Activated T-cell treated with anti-CD3 and anti-CD28 coated beads for 24 hours (primary cell): ENCODE measurements at regions not wholly inside any gene's neighbourhood (a gene's known extent, or its start where the extent isn't known, plus 50 kb on each side); places are given as distances from the start of the nearest gene placed in this dataset.

ENCODE experiments used
- DNase-seq: peaks from one replicate; pipeline ENCODE4 v3.0.0-alpha.2; 2020; ENCODE audit warnings: low read depth

DNA sequence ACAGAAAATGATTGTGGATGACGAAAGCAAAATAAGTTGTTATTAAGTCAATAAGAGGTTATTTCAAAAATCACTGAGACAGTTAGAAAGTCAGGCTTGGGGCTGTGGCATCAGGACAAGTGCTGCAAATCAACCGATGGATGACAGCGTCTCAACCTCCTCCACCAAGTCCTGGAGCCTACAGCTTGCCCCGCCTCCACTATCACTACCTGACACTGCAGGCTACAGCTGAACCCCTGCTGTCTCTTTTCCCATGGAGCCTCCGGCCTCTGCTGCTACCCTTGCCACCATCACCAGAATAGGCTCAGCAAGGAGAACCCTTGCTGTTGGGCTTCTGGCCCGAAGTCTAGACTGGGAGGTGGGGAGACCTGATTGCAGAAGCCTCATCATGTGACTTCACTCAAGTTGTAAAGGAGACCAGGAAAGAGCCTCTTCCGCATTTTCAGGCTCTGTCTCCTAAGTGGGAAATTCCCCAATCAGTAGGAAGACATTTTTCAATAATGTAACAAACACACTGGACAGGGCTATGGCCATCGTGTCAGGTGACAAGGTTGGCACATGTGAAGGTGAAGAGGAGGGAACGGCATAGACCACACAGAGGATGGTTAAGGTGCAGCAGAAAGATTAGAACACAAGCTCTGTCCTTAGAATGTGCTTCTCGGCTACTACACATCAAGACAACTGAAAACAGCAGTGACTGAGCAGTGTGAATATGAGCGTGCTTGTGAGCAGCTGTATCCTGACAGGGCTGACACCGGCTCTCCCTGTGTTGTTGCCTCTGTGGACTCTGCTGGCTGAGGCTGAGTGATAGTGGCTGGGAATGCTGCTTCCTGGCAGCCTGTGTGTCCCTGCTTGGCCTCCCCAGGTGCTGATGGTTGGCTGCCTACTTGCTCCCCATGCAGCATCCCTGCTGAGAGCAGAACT lies 660.7 kb downstream of the PTPRU start:
- DNase-seq = no peak

DNA sequence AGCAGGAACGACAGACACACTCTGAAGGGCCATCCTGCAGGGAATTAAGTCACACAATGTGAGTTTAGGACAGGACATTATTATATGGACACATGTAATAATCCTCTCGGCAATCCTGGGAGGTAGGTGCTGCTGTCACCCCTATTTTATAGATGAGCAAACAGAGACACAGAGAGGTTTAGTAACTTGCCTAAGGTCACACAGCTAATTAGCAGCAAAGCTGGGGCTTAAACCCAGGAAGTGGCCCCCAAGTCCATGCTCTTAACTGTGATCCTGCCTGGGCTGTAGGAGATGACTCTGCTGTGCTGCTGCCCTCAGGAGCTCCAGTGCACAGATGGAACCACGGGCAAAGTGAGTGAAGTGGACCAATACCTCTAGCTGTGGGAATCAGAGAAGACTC lies 660.0 kb downstream of the PTPRU start:
- no peak for DNase-seq

GRCh38 chr1:29895201-29895600 lies 658.9 kb downstream of the PTPRU start:
- no peak for DNase-seq

- DNase-seq = no peak
Observed at GRCh38 chr1:29894311-29894710, 658.0 kb downstream of the PTPRU start.

DNA sequence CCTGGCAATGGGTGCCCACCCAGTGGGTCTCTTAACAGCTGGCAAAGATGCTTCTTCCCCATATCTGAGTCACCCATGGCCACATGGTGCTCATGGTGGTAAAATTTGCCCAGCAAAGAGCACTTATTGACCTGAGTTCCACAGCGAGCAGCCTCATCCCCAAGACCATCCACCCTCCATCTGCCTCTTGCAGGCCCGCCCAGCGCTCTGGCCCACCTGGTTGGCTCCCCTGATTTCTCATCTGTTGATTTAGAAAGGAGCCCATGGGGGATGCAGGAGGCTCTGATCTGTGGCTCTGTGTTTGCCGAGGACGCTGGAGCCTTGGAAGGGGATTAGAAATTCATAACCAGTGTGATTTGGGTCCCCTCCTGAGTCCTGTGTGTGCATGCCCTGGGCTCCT lies 657.5 kb downstream of the PTPRU start:
- DNase-seq = no peak

DNA sequence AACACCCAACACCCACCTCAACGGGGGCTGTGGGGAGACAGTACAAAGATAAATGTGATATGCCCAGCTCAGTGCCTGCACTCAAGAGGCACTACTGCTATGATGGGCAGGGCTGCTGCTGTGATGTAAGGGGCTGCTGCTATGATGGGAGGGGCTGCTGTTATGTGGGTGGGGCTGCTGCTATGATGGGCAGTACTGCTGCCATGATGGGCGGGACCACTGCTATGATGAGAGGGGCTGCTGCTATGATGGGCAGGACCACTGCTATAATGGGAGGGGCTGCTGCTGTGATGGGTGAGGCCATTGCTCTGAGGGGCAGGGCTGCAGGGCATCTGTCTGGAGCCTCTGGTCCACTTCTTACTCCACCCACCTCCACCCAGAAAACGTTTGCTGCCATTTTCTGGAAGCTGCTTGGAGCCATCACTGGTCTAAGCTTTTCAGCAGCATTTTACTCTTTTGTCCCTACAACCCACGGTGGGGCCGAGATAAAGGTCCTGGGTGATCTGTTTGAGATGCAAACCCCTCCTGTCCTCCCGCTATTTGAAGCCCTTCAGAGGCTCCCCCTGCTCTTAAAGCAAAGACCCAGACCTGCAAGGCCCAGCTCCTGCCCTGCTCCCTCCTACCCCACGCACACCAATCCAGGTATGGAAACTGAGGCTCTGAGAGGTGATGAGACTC lies 656.9 kb downstream of the PTPRU start:
- DNase-seq = no peak

- no peak for DNase-seq
Observed at GRCh38 chr1:29892247-29892646, 655.9 kb downstream of the PTPRU start.

DNA sequence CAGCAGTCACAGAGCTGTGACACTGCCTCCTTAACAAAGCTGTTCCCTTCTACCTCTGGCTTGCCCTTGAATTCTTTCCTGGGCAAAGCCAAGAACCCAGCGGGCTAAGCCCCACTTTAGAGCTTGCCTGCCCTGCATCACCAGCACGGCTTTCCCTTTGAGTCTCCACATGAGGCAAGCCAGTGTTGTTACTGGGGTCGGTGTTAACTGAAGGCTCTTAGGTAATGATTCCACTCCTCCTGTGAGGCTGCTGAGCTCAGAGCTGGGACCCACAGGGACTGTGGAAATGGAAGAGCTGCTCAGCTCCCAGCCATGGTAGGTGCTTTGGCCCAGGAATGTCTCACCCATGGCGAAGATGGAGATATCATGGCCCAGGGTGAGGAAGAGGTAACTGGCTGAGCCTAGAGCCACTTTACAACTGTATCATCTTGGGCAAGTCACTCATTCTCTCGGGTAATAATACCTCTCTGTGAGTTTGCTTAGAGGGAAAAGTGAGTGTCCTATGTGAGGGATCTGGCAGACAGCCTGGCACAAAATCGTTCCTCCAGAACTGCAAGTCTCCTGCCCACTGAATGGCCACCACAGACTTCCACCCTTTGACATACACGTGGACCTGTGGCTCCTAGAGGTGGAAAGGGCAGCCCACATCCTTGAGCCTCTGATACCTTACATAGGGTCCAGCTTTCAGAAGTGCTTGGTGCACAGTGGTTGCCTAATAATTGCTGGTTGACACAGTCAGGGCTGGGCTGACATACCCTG lies 654.1 kb downstream of the PTPRU start:
- no peak for DNase-seq

- no peak for DNase-seq
Observed at GRCh38 chr1:29889776-29890175, 653.5 kb downstream of the PTPRU start.

DNA sequence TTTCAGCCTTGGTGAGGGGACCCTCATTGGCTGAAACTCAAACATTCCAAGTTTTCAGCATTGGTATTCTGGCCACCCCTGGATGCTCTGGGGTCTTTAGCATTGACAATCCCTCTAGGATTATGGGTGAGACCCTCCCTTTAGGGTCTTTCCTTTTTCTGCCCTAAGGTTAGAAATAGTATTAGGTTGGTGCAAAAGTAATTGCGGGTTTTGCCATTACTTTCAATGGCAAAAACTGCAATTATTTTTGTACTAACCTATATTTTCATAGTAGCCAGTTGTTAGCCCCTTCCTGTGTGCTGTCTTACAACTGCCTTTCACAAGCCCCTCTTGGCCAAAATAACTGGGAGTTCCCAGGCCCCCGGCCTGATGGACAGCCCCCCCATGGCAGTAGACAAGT lies 648.4 kb downstream of the PTPRU start:
- no peak for DNase-seq

GRCh38 chr1:29883986-29884385 lies 647.7 kb downstream of the PTPRU start:
- DNase-seq = no peak

- no peak for DNase-seq
Observed at GRCh38 chr1:29883411-29883832, 647.1 kb downstream of the PTPRU start.

- no peak for DNase-seq
Observed at GRCh38 chr1:29880556-29880955, 644.2 kb downstream of the PTPRU start.

- no peak for DNase-seq
Observed at GRCh38 chr1:29879217-29879616, 642.9 kb downstream of the PTPRU start.

DNA sequence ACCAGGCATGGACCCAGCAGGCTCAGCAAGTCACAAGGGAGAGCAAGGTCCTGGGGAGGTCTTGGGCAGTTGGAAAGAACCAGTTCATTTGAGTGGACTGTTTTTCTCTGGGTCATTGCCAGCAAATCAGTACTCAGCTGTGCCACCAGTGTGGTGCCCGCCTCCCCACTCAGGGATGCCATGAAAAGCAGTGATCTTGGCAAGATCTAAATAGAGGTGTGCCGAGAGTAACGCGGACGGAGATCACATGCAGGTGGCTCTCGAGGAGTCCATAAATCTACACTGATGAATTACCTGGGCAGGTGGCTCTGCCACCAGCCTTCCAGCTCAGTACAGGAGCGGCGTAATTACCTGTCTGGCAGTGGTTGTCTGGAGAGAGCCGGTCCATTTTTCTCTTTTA lies 642.2 kb downstream of the PTPRU start:
- DNase-seq = no peak

GRCh38 chr1:29876902-29877301 lies 640.6 kb downstream of the PTPRU start:
- no peak for DNase-seq

GRCh38 chr1:29876441-29876840 lies 640.1 kb downstream of the PTPRU start:
- DNase-seq = no peak

DNA sequence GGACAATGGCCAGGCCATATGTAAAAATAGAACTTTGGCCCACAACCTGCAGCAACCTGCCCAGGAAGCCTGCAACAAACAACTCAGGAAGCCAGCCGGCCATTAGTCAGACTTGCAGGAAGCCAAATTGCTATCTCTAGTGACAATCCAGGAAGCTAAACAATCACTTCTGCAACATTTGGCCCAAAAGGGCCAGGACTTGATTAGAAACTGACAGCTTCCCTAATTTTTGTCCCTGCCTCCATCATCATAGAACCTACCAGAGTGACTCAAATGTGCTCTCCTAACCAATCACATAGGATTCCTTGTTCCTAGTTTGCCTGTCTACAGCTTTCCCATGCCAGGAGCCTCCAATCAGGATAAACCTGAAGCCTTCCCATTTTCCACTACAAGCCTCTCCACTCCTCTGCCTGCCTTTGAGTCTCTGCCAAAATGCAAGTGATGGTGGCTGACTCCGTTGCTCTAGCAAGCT lies 639.3 kb downstream of the PTPRU start:
- no peak for DNase-seq

DNA sequence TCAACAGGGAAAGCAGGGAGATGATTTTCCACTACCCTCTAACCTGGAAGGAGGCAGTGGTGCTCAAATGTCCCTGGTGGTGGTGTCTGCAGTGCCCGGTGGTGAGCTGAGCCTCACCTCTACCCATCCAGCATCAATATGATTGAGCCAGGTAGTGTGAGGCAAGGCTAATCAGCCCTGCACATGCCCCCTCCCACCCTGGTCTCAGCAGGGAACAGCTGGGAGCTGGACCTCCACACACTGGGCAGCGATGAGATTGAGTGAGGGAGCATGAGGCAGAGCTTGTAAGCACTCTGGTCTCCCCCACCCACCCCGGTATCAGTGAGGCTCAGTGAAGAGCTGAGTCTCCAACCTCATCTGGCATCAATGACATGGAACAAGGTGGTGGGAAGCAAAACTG lies 634.3 kb downstream of the PTPRU start:
- DNase-seq = no peak

DNA sequence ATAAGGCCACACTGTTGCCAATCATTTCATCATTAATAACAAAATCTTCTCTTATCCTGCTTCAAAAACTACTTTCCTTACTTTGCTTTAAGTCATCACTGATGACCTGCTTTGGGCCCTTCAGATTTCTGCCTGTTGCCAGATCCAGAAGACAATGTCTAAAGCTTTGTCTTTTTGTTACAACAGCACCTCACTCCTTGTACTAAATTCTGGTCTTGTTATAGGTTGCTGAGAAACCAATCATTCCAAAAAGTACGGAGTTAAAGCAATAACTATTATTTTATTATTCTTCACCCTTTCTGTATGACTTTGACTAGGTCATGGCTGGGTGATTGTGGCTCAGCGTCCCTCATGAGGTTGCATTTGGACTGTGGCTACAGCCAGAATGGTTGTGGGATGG lies 633.5 kb downstream of the PTPRU start:
- no peak for DNase-seq

- DNase-seq = no peak
Observed at GRCh38 chr1:29868944-29869343, 632.6 kb downstream of the PTPRU start.

DNA sequence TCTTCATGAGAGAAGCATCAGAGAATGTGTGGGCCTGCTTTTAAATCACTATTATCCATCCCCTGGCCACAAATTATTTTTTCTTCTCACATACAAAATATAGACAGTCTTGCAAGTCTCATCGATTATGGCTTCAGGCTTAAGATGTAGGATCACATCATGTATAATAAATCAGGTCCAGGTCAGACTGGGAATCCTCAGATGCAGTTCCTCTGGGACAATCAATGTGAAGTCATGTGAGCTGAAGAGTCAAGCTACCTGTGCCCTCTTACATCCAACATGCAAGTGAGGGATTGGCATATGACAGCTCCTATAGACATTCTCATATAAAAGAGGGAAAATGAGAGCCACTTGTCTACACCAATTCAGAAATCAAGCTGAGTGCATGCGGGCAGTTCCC lies 631.8 kb downstream of the PTPRU start:
- DNase-seq = no peak

- no peak for DNase-seq
Observed at GRCh38 chr1:29865051-29865450, 628.7 kb downstream of the PTPRU start.
